Tibial nerve (tissue), 4 donors: ENCODE measurements at regions not wholly inside any gene's neighbourhood (a gene's known extent, or its start where the extent isn't known, plus 50 kb on each side); places are given as distances from the start of the nearest gene placed in this dataset.

ENCODE experiments used
- DNase-seq, 2 donors: peaks; one replicate each; pipeline ENCODE4 v3.0.0-alpha.2; 2019; ENCODE audit warnings: low spot score in 2 of 2
- H3K27ac ChIP-seq, 4 donors: fragments of 200-600 bp; sonication (generic) in 3 of 4; one replicate each; pipeline ENCODE4 v1.5.1; 2017 to 2019; ENCODE audit warnings: mild to moderate bottlenecking in 1 of 4
- H3K27me3 ChIP-seq, 2 donors: fragments of 200-600 bp; sonication (generic) in 1 of 2; one replicate each; pipeline versions ENCODE4 v1.5.1 to v1.6.0; 2017 to 2019
- H3K36me3 ChIP-seq, 3 donors: fragments of 200-600 bp; sonication (generic); one replicate each; pipeline ENCODE4 v1.5.1; 2018 to 2019
- H3K4me1 ChIP-seq, 4 donors: fragments of 200-600 bp; sonication (generic) in 3 of 4; one replicate each; pipeline ENCODE4 v1.5.1; 2017 to 2019
- H3K4me3 ChIP-seq, 4 donors: fragments of 200-600 bp; sonication (generic) in 3 of 4; one replicate each; pipeline ENCODE4 v1.5.1; 2017 to 2019; ENCODE audit warnings: mild to moderate bottlenecking in 1 of 4, moderate library complexity in 1 of 4
- H3K9me3 ChIP-seq, 4 donors: fragments of 200-600 bp; sonication (generic) in 3 of 4; one replicate each; pipeline ENCODE4 v1.5.1; 2017 to 2019
- CTCF ChIP-seq, 5 experiments: fragments of 200-600 bp in 3 of 5; fragments of 450-650 bp in 2 of 5; sonication (generic) in 3 of 5; IDR thresholded peaks; one replicate each; pipeline ENCODE4 v1.5.1; 2016 to 2019; ENCODE audit warnings: antibody characterized with exemption in 5 of 5, mild to moderate bottlenecking in 3 of 5, moderate library complexity in 2 of 5
- EP300 ChIP-seq, 2 donors: sonication (generic); formaldehyde crosslinking; IDR thresholded peaks; one replicate each; pipeline ENCODE4 v1.6.1; 2017; ENCODE audit warnings: antibody characterized with exemption in 2 of 2, mild to moderate bottlenecking in 1 of 2
- POLR2A ChIP-seq, 2 donors: fragments of 450-650 bp; IDR thresholded peaks; one replicate each; pipeline ENCODE4 v1.6.1; 2017; ENCODE audit warnings: antibody characterized with exemption in 2 of 2, mild to moderate bottlenecking in 2 of 2, moderate library complexity in 2 of 2
- WGBS, 2 donors: methylation state at CpG; one replicate each; pipeline ENCODE4 v1.1.5; 2018; 5-methylcytosine and 5-hydroxymethylcytosine counted together

- 63 to 64% methylated on average over 2 of the region's 2 CpGs for WGBS, 2 donors
Observed at GRCh38 chr12:127636882-127637281, 630.1 kb upstream of the TMEM132C start.

GRCh38 chr12:127640181-127640886 lies 626.6 kb upstream of the TMEM132C start:
- no peak for DNase-seq
- no peak overlapping the region for H3K27ac ChIP-seq
- TF ChIP-seq POLR2A (IDR thresholded peaks at IDR 0.05) (no peak), CTCF (IDR thresholded peaks at IDR 0.05) (no peak), EP300 (IDR thresholded peaks at IDR 0.05) (no peak)
- peaks cover 0 to 7% (median 0%) of the 10 kb centered on the region in 4 donors for H3K9me3 ChIP-seq
- H3K27me3 ChIP-seq = no peaks in the 10 kb centered on the region
- no peaks in the 10 kb centered on the region for H3K4me1 ChIP-seq
- no peak overlapping the region for H3K4me3 ChIP-seq
- no peaks in the 10 kb centered on the region for H3K36me3 ChIP-seq
- WGBS, 2 donors = 59 to 66% methylated on average over 6 of the region's 6 CpGs

More at GRCh38 chr12:127636882-127637281, 630.1 kb upstream of the TMEM132C start:
- no peak for DNase-seq
- Histone ChIP-seq H3K36me3 (no peaks in the 10 kb centered on the region), H3K9me3 (peaks cover 0 to 3% (median 0%) of the 10 kb centered on the region in 4 donors), H3K4me3 (no peak overlapping the region), H3K27ac (no peak overlapping the region), H3K4me1 (no peaks in the 10 kb centered on the region), H3K27me3 (no peaks in the 10 kb centered on the region)
- TF ChIP-seq POLR2A (IDR thresholded peaks at IDR 0.05) (no peak), CTCF (IDR thresholded peaks at IDR 0.05) (no peak), EP300 (IDR thresholded peaks at IDR 0.05) (no peak)

DNA sequence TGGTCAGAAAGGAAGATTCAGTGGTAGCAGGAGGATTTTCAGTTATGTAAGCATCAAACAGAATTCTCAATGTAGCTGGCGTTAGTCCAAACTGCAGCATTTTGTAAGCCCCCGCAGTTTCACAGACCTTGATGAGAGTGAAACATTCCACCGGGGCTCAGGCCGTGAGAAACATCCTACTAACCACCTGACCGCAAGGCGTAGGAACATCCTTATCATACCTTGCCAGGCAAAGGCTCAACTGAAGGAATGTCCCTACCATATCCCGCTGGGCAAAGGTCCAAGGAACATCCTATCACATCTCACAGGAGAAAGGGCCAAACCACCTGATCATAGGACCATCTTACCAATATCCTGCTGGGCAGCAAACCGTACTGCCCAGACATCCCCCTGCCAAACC lies 624.8 kb upstream of the TMEM132C start:
- H3K27ac ChIP-seq = no peak overlapping the region
- 82 to 91% methylated on average over 8 of the region's 8 CpGs for WGBS, 2 donors

GRCh38 chr12:127648321-127648720 lies 618.6 kb upstream of the TMEM132C start:
- Histone ChIP-seq H3K4me1 (no peaks in the 10 kb centered on the region), H3K36me3 (no peaks in the 10 kb centered on the region), H3K9me3 (peaks cover 0 to 11% (median 0%) of the 10 kb centered on the region in 4 donors), H3K27ac (no peak overlapping the region), H3K4me3 (no peak overlapping the region), H3K27me3 (no peaks in the 10 kb centered on the region)
- WGBS, 2 donors = 81% methylated on average over 5 of the region's 5 CpGs
- no peak for TF ChIP-seq CTCF (IDR thresholded peaks at IDR 0.05)
- no peak for TF ChIP-seq EP300 (IDR thresholded peaks at IDR 0.05)
- TF ChIP-seq POLR2A (IDR thresholded peaks at IDR 0.05) = no peak
- DNase-seq = no peak

More for the DNA sequence above, 624.8 kb upstream of the TMEM132C start:
- TF ChIP-seq POLR2A (IDR thresholded peaks at IDR 0.05) (no peak), EP300 (IDR thresholded peaks at IDR 0.05) (no peak), CTCF (IDR thresholded peaks at IDR 0.05) (no peak)
- Histone ChIP-seq H3K27me3 (no peaks in the 10 kb centered on the region), H3K4me1 (no peaks in the 10 kb centered on the region), H3K4me3 (no peak overlapping the region), H3K9me3 (peaks cover 0 to 11% (median 0%) of the 10 kb centered on the region in 4 donors), H3K36me3 (no peaks in the 10 kb centered on the region)
- no peak for DNase-seq

DNA sequence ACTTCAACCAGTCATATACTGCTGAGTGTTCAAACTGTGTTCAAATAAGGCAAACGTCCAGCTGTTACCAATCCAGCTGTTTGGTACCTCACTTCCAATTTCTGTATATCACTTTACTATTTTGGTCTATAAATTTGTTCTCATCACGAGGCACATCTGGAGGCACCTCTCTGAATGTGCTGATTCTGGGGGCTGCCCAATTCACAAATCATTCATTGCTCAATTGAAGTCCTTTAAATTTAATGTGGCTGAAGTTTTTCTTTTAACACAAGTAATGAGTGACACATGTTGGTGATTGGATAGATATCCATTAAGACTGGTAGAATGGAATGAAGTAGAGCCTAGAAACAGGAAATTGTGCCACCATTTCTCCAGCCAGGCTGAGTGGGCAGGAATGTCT lies 617.0 kb upstream of the TMEM132C start:
- DNase-seq = no peak
- no peak for TF ChIP-seq CTCF (IDR thresholded peaks at IDR 0.05)
- no peak for TF ChIP-seq EP300 (IDR thresholded peaks at IDR 0.05)
- TF ChIP-seq POLR2A (IDR thresholded peaks at IDR 0.05) = no peak
- Histone ChIP-seq H3K36me3 (no peaks in the 10 kb centered on the region), H3K4me1 (no peaks in the 10 kb centered on the region), H3K27ac (no peak overlapping the region), H3K27me3 (no peaks in the 10 kb centered on the region), H3K9me3 (peaks cover 0 to 8% (median 0%) of the 10 kb centered on the region in 4 donors), H3K4me3 (no peak overlapping the region)
- WGBS, 2 donors = 65 to 67% methylated on average over 2 of the region's 2 CpGs
